Tibial artery (tissue), 4 donors: ENCODE measurements at regions not wholly inside any gene's neighbourhood (a gene's known extent, or its start where the extent isn't known, plus 50 kb on each side); places are given as distances from the start of the nearest gene placed in this dataset.

Experiments used
- DNase-seq, 2 donors: peaks; one replicate each; pipeline ENCODE4 v3.0.0-alpha.2; 2019
- H3K27ac ChIP-seq, 2 donors: fragments of 200-600 bp; sonication (generic) in 1 of 2; 1 replicate in 1 of 2; 2 replicates in 1 of 2; pipeline ENCODE4 v1.5.1; 2018 to 2019; ENCODE audit warnings: mild to moderate bottlenecking in 1 of 2
- H3K27me3 ChIP-seq, 2 donors: fragments of 200-600 bp; sonication (generic) in 1 of 2; one replicate each; pipeline versions ENCODE4 v1.5.1 to v1.6.0; 2016 to 2019
- H3K36me3 ChIP-seq, 3 donors: fragments of 200-600 bp; sonication (generic) in 2 of 3; one replicate each; pipeline ENCODE4 v1.5.1; 2016 to 2019; ENCODE audit warnings: mild to moderate bottlenecking in 2 of 3
- H3K4me1 ChIP-seq, 4 donors: fragments of 200-600 bp; sonication (generic) in 2 of 4; 1 replicate in 3 of 4; 2 replicates in 1 of 4; pipeline ENCODE4 v1.5.1; 2016 to 2019
- H3K4me3 ChIP-seq, 2 donors: fragments of 200-600 bp; sonication (generic) in 1 of 2; 1 replicate in 1 of 2; 2 replicates in 1 of 2; pipeline ENCODE4 v1.5.1; 2018 to 2019; ENCODE audit warnings: mild to moderate bottlenecking in 2 of 2
- H3K9me3 ChIP-seq, 3 donors: fragments of 200-600 bp; sonication (generic) in 1 of 3; one replicate each; pipeline ENCODE4 v1.5.1; 2016 to 2019
- CTCF ChIP-seq, 2 experiments: fragments of 200-600 bp in 1 of 2; fragments of 450-650 bp in 1 of 2; IDR thresholded peaks; one replicate each; pipeline ENCODE4 v1.5.1; 2017 to 2019; ENCODE audit warnings: antibody characterized with exemption in 2 of 2, mild to moderate bottlenecking in 1 of 2, moderate library complexity in 1 of 2
- intact Hi-C: fragments of 100-400 bp; cut with DNase I; formaldehyde crosslinking; loops from one replicate; pipeline ENCODE4 v1.15.0; 2023; ENCODE audit warnings: low total_unique reads

GRCh38 chr1:187762118-187762517 is 933.4 kb downstream of the PLA2G4A start:
- DNase-seq: no peak
- no peak overlapping the region for H3K4me3 ChIP-seq
- intact Hi-C loops: no loop called here
- H3K27ac ChIP-seq: no peak overlapping the region
- no peaks in the 10 kb centered on the region for H3K27me3 ChIP-seq
- no peaks in the 10 kb centered on the region for H3K9me3 ChIP-seq
- TF ChIP-seq CTCF (IDR thresholded peaks at IDR 0.05): no peak
- no peaks in the 10 kb centered on the region for H3K36me3 ChIP-seq
- H3K4me1 ChIP-seq: no peaks in the 10 kb centered on the region

DNA sequence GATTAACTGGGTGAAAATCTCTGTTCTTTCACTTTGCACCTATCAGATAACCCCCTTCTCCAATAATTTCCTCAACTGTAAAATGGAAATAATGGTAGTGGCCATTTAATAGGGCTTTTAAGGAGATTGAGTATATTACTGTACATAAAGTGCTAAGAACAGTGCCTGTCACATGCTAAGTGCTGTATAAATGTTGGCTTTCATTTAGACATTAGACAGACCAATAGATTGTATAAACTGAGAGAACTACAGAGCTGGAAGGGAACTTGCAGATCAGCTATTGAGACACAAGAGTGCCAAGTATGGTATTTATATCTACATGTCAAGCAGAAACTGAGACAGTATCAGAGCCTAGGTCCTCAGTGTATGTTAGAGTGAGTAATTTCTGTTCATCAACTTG is 934.7 kb downstream of the PLA2G4A start:
- Histone ChIP-seq H3K27ac (no peak overlapping the region), H3K4me1 (no peaks in the 10 kb centered on the region), H3K27me3 (no peaks in the 10 kb centered on the region), H3K36me3 (no peaks in the 10 kb centered on the region), H3K9me3 (no peaks in the 10 kb centered on the region), H3K4me3 (no peak overlapping the region)
- intact Hi-C loops: no loop called here
- no peak for DNase-seq
- no peak for TF ChIP-seq CTCF (IDR thresholded peaks at IDR 0.05)

DNA sequence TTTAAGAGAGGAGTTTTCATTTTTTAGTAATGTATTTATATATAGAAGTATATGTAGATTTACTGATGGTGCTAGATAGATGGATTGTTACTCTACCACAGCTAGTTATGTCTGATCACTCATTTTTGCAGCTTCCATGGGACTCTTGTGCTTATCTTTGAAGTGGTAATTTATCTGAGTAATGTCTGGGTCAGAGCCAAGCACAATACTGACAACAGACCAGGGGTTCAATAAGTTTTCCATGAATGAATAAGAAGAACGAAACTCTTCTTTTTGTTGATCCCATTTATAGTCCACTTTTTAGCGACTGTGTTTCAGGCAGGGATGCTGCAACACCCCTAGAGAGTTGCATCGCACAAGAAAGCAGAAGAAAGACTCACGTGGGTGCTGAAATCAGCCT is 935.2 kb downstream of the PLA2G4A start:
- Histone ChIP-seq H3K9me3 (no peaks in the 10 kb centered on the region), H3K27me3 (no peaks in the 10 kb centered on the region), H3K4me3 (no peak overlapping the region), H3K36me3 (no peaks in the 10 kb centered on the region), H3K4me1 (no peaks in the 10 kb centered on the region), H3K27ac (no peak overlapping the region)
- no peak for DNase-seq
- no peak for TF ChIP-seq CTCF (IDR thresholded peaks at IDR 0.05)
- intact Hi-C loops: no loop called here

GRCh38 chr1:187771396-187771795 is 942.6 kb downstream of the PLA2G4A start:
- no peaks in the 10 kb centered on the region for H3K36me3 ChIP-seq
- no peak for TF ChIP-seq CTCF (IDR thresholded peaks at IDR 0.05)
- no peak for DNase-seq
- no peak overlapping the region for H3K4me3 ChIP-seq
- intact Hi-C loops: no loop called here
- H3K27ac ChIP-seq: no peak overlapping the region
- H3K4me1 ChIP-seq: no peaks in the 10 kb centered on the region
- no peaks in the 10 kb centered on the region for H3K27me3 ChIP-seq
- H3K9me3 ChIP-seq: no peaks in the 10 kb centered on the region

GRCh38 chr1:187773168-187773567 is 944.4 kb downstream of the PLA2G4A start:
- no peaks in the 10 kb centered on the region for H3K4me1 ChIP-seq
- no peaks in the 10 kb centered on the region for H3K27me3 ChIP-seq
- intact Hi-C loops: no loop called here
- no peaks in the 10 kb centered on the region for H3K36me3 ChIP-seq
- no peaks in the 10 kb centered on the region for H3K9me3 ChIP-seq
- no peak for DNase-seq
- H3K4me3 ChIP-seq: no peak overlapping the region
- no peak for TF ChIP-seq CTCF (IDR thresholded peaks at IDR 0.05)
- no peak overlapping the region for H3K27ac ChIP-seq

DNA sequence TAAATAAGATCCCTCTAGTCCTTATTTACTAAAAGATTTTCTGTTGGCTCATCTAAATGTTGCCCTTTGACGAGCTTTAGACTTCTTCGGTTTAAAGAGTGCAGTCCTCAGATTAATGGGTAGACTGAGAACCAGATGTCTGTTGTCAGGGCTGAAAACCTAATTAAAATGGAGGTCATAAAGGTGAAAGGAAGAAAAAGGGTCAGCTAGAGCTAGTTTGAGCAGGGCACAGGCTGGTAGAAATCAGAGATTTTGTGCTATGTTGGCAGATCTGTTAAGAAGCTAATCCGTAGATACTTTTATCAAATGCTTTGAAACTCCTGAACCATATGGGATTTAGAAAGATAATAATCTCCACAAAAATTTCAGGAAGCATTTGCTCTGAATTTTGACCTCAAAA is 959.0 kb downstream of the PLA2G4A start:
- intact Hi-C loops: no loop called here

More for the DNA sequence above, 959.0 kb downstream of the PLA2G4A start:
- Histone ChIP-seq H3K4me3 (no peak overlapping the region), H3K4me1 (no peaks in the 10 kb centered on the region), H3K9me3 (no peaks in the 10 kb centered on the region), H3K27ac (no peak overlapping the region), H3K27me3 (no peaks in the 10 kb centered on the region), H3K36me3 (no peaks in the 10 kb centered on the region)
- TF ChIP-seq CTCF (IDR thresholded peaks at IDR 0.05): no peak
- DNase-seq: no peak
